ES-I3 (cell line): ENCODE measurements at regions not wholly inside any gene's neighbourhood (a gene's known extent, or its start where the extent isn't known, plus 50 kb on each side); places are given as distances from the start of the nearest gene placed in this dataset.
A peak's percentile ranks its signal among the peaks of the same experiment; 100 is the strongest.

ENCODE experiments used
- H3K36me3 ChIP-seq: 2 replicates; pipeline ENCODE4 v1.6.1; 2013; ENCODE audit warnings: mild to moderate bottlenecking, low read length, control low read depth, moderate library complexity; ENCODE audit not compliant: insufficient read depth
- H3K4me1 ChIP-seq: 2 replicates; pipeline ENCODE4 v1.6.1; 2013; ENCODE audit warnings: mild to moderate bottlenecking, control low read depth, low read length; ENCODE audit not compliant: insufficient read depth
- H3K9ac ChIP-seq: 2 replicates; pipeline ENCODE4 v1.6.1; 2013; ENCODE audit warnings: low read depth, mild to moderate bottlenecking, low read length, moderate library complexity
- H3K9me3 ChIP-seq: 2 replicates; pipeline ENCODE4 v1.6.1; 2013; ENCODE audit warnings: mild to moderate bottlenecking, low read length, moderate library complexity; ENCODE audit not compliant: control insufficient read depth, insufficient read depth

DNA sequence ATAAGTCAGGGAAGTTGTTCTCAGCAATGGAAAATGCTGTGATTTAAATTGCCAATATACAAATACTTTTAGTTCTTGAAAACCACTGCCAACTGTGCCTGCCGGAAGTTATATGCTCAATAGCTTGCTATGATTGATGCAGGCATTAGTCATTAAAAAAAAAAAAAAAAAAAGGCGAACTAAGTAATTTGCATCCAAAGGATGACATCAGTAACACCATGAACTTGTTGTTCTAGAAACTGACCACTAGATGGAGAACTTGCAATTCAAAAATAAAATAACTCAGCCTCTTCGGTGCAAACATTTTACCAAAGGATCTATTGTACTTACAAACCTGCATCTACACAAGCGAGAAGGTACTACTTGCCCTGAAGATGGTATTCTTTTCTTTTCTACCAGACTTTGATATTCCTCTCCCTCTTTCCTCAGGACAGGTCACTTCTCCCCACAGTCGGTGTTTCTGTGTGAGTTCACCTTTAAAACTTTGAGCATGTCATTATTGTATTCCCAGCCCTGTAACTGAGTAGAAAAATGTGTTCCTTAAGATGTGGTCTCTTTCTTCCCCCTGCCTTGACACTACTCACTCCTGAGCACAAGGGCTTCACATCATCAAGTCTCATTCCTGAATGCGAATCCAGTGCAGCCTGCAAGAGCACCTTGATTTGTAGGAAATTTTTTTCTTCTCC lies 115.0 kb upstream of the VEPH1 start:
- H3K36me3 ChIP-seq: no peaks in the 10 kb centered on the region
- peaks cover 5% of the 10 kb centered on the region; the same call in 1 of the 2 replicates for H3K4me1 ChIP-seq
- H3K9me3 ChIP-seq: no peaks in the 10 kb centered on the region
- peak overlapping the region; percentile 1; the same call in 1 of the 2 replicates for H3K9ac ChIP-seq

DNA sequence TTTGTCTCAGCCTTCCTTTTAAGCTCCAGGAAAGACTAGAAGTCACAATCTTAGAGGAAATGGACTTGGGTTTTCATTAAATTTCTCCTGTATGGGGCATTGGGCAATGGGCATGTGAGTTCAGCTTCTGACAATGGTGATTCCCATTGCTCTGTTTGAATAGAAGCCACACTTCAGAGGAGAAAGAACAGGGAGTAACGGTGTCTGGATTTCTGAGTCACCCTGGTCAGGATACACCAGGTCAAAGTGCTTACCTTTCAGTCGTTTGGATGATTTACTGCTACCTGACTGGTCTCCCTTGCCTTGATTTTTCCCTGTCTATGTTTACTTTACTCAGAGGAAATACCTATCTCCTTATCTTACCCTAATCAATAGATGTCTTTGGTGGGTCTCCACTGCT lies 111.7 kb upstream of the VEPH1 start:
- Histone ChIP-seq H3K9me3 (no peaks in the 10 kb centered on the region), H3K4me1 (peaks cover 5% of the 10 kb centered on the region; the same call in 1 of the 2 replicates), H3K9ac (no peak overlapping the region), H3K36me3 (no peaks in the 10 kb centered on the region)

DNA sequence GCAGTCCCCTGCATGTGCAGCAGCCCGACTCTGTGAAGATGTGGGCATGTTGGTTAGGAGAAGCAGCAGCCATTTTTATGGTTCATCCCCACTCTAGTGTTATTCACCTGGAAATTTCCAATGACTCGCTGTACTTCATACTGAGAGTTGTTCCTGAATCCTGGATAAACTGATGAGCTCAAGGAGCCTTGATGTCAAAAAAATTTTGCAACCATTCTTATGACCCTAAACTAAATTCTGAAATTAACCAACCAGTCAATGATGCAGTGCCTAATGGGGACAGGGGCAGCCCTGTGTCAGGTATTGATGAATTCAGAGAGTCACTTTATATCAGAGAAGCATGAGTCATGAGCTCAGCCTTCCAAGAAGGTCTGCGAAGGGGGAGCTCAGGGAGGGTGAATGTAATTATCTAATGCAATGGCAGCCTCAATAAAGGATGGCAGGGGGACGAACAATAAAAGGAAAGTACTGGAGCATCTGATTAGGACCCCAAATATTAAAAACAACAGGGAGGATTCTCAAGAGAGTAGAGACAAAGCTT lies 108.4 kb upstream of the VEPH1 start:
- Histone ChIP-seq H3K36me3 (no peaks in the 10 kb centered on the region), H3K9me3 (no peaks in the 10 kb centered on the region)

DNA sequence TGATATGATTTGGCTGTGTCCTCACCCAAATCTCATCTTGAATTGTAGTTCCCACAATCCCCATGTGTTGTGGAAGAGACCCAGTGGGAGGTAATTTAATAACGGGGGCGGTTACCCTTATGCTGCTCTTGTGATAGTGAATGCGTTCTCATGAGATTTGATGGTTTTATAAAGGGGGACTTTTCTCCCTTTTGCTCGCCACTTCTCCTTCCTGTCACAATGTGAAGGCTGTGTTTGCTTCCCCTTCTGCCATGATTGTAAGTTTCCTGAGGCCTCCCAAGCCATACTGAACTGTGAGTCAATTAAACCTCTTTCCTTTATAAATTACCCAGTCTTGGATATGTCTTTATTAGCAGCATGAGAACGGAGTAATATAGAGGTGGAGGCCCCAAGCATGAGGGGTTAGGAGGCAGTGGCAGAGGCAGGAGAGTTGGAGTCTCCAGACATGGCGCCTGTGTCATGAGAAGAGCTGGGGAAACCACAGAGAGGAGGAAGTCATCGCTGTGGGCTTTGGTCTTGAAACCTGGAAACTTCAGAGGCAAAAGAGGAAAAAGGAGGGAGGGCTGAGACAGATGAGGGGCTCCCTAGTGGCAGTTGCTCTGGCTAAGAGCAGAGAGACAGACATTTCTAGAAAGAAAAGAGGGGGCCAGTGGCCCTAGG lies 107.8 kb upstream of the VEPH1 start:
- Histone ChIP-seq H3K4me1 (0 out of 2 replicates have a peak, but pooled peaks cover 4% of the 10 kb centered on the region), H3K36me3 (no peaks in the 10 kb centered on the region)

More for the DNA sequence above, 108.4 kb upstream of the VEPH1 start:
- Histone ChIP-seq H3K4me1 (no peaks in the 10 kb centered on the region), H3K9ac (no peak overlapping the region)

GRCh38 chr3:157607826-157608405 lies 104.7 kb upstream of the VEPH1 start:
- Histone ChIP-seq H3K36me3 (no peaks in the 10 kb centered on the region), H3K9ac (no peak overlapping the region), H3K9me3 (no peaks in the 10 kb centered on the region), H3K4me1 (0 out of 2 replicates have a peak, but pooled peaks cover 5% of the 10 kb centered on the region)

More for the DNA sequence above, 107.8 kb upstream of the VEPH1 start:
- H3K9me3 ChIP-seq: no peaks in the 10 kb centered on the region
- no peak overlapping the region for H3K9ac ChIP-seq

DNA sequence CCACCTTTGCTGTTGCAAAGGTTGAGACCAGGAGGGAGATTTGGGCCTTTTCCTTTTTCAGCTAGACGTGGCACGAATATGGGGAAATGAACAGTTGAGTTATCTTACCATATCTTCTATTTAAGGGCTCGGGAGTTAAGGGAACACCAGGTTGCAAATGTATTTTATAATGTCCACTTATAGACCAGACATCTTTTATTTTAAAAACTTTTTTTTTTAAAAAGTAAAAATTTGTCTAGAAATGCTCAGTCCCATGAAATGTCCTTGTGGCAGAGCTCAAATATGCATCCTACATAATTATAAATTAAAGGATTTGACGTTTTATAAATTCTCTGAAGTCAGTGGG lies 103.6 kb upstream of the VEPH1 start:
- H3K36me3 ChIP-seq: no peaks in the 10 kb centered on the region
- H3K9ac ChIP-seq: no peak overlapping the region
- 0 out of 2 replicates have a peak, but pooled peaks cover 5% of the 10 kb centered on the region for H3K4me1 ChIP-seq
- no peaks in the 10 kb centered on the region for H3K9me3 ChIP-seq

- no peaks in the 10 kb centered on the region for H3K36me3 ChIP-seq
- H3K4me1 ChIP-seq: 0 out of 2 replicates have a peak, but pooled peaks cover 5% of the 10 kb centered on the region
- no peaks in the 10 kb centered on the region for H3K9me3 ChIP-seq
- peak overlapping the region; percentile 3; the same call in 1 of the 2 replicates for H3K9ac ChIP-seq
Measured at GRCh38 chr3:157606011-157606851, 103.0 kb upstream of the VEPH1 start.

DNA sequence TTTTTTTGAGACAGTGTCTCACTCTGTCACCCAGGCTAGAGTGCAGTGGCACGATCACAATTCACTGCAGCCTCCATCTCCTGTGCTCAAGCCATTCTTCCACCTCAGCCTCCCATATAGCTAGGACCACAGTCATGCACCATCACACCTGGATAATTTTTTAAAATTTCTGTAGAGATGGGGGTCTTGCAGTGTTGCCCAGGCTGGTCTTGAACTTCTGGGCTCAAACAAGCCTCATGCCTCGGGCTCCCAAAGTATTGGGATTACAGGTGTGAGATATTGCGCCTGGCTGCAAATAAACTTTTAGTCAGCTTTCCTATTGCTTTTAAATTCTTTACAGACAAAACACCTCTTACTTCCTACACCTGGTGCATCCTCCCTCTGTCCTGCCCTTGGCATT lies 102.1 kb upstream of the VEPH1 start:
- Histone ChIP-seq H3K9me3 (no peaks in the 10 kb centered on the region), H3K9ac (no peak overlapping the region), H3K4me1 (0 out of 2 replicates have a peak, but pooled peaks cover 5% of the 10 kb centered on the region), H3K36me3 (no peaks in the 10 kb centered on the region)

- Histone ChIP-seq H3K36me3 (no peaks in the 10 kb centered on the region), H3K9me3 (no peaks in the 10 kb centered on the region), H3K9ac (no peak overlapping the region), H3K4me1 (0 out of 2 replicates have a peak, but pooled peaks cover 5% of the 10 kb centered on the region)
Measured at GRCh38 chr3:157602424-157602823, 99.2 kb upstream of the VEPH1 start.

GRCh38 chr3:157595259-157595658 lies 92.0 kb upstream of the VEPH1 start:
- H3K36me3 ChIP-seq: no peaks in the 10 kb centered on the region
- no peaks in the 10 kb centered on the region for H3K4me1 ChIP-seq
- no peaks in the 10 kb centered on the region for H3K9me3 ChIP-seq
- no peak overlapping the region for H3K9ac ChIP-seq

DNA sequence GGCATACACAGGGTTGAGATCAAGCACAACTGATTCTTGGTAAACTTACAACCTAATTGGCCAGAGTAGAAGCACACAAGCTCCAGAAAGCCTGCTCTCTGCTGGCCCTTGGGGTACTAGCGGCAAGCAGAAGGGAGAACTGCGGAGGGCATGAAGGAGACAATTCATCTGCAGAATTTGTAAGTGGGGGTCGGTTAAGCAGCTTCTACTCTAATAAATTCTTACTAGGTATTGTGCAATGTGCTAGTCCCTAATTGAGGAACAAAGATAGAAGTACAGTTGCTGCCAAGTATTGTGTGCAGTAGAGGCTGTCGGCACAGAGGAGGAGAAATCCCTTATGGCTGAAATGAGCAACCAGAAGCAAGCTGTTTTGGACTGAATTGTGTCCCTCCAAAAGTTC lies 91.2 kb upstream of the VEPH1 start:
- Histone ChIP-seq H3K9me3 (no peaks in the 10 kb centered on the region), H3K36me3 (no peaks in the 10 kb centered on the region), H3K9ac (no peak overlapping the region), H3K4me1 (peaks cover under 1% of the 10 kb centered on the region; the same call in 1 of the 2 replicates)

GRCh38 chr3:157592769-157593168 lies 89.6 kb upstream of the VEPH1 start:
- no peaks in the 10 kb centered on the region for H3K36me3 ChIP-seq
- no peak overlapping the region for H3K9ac ChIP-seq
- H3K9me3 ChIP-seq: no peaks in the 10 kb centered on the region
- peaks cover 12% of the 10 kb centered on the region; the same call in 1 of the 2 replicates for H3K4me1 ChIP-seq

GRCh38 chr3:157590273-157590672 lies 87.1 kb upstream of the VEPH1 start:
- Histone ChIP-seq H3K36me3 (no peaks in the 10 kb centered on the region), H3K9ac (no peak overlapping the region)

DNA sequence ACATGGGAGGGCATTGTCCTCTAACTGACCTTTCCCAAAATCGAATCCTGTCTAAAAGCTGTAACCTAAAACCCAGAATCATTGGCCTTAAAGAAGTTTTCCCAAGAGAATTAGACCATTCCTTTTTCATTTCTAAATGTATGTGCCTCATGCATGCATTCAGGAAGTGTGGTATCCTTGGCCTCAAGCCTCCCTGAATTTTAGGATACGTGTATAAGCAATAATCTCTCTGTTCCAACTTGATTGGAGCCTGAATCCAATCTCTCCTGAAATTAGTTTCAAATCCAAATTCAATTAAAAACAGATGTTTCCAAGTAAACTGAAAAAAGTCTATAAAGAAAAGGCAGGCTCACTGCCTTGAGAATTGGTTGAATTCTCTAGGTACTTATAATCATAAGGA lies 86.0 kb upstream of the VEPH1 start:
- Histone ChIP-seq H3K9me3 (no peaks in the 10 kb centered on the region), H3K4me1 (peaks cover 12% of the 10 kb centered on the region; the same call in 1 of the 2 replicates), H3K9ac (no peak overlapping the region), H3K36me3 (no peaks in the 10 kb centered on the region)

More at GRCh38 chr3:157590273-157590672, 87.1 kb upstream of the VEPH1 start:
- Histone ChIP-seq H3K4me1 (peaks cover 12% of the 10 kb centered on the region; the same call in 1 of the 2 replicates), H3K9me3 (no peaks in the 10 kb centered on the region)
